DOHH2 (cell line): ENCODE measurements at regions not wholly inside any gene's neighbourhood (a gene's known extent, or its start where the extent isn't known, plus 50 kb on each side); places are given as distances from the start of the nearest gene placed in this dataset.

Experiments
- H3F3A ChIP-seq: fragments of 200-600 bp; sonication (generic), shearing (Covaris generic); 2 replicates; pipeline ENCODE4 v1.6.0; 2016; ENCODE audit warnings: antibody characterized with exemption, mild to moderate bottlenecking; ENCODE audit not compliant: control insufficient read depth, insufficient read depth
- H3K27ac ChIP-seq: fragments of 200-600 bp; sonication (generic); 2 replicates; pipeline ENCODE4 v1.5.1; 2014; ENCODE audit warnings: low read depth, mild to moderate bottlenecking, low read length, moderate library complexity
- H3K27me3 ChIP-seq: fragments of 200-600 bp; sonication (generic); 2 replicates; pipeline ENCODE4 v1.6.1; 2014; ENCODE audit warnings: mild to moderate bottlenecking, low read length, mixed read lengths; ENCODE audit not compliant: control insufficient read depth
- H3K36me3 ChIP-seq: fragments of 200-600 bp; sonication (generic); 2 replicates; pipeline ENCODE4 v1.6.1; 2014; ENCODE audit warnings: mild to moderate bottlenecking, low read length, moderate library complexity, mixed read lengths; ENCODE audit not compliant: control insufficient read depth
- H3K4me1 ChIP-seq: fragments of 200-600 bp; sonication (generic); 2 replicates; pipeline ENCODE4 v1.6.1; 2014; ENCODE audit warnings: mild to moderate bottlenecking, low read length, mixed read lengths; ENCODE audit not compliant: control insufficient read depth
- H3K4me2 ChIP-seq: fragments of 200-600 bp; sonication (generic); 2 replicates; pipeline ENCODE4 v1.6.0; 2014; ENCODE audit warnings: mild to moderate bottlenecking, low read length, moderate library complexity
- H3K4me3 ChIP-seq: fragments of 200-600 bp; sonication (generic); 2 replicates; pipeline ENCODE4 v1.5.1; 2014; ENCODE audit warnings: mild to moderate bottlenecking, low read length, mixed read lengths
- H3K79me2 ChIP-seq: fragments of 200-600 bp; sonication (generic); 2 replicates; pipeline ENCODE4 v1.6.1; 2014; ENCODE audit warnings: mild to moderate bottlenecking, low read length, mixed read lengths; ENCODE audit not compliant: control insufficient read depth
- H3K9me2 ChIP-seq: fragments of 200-600 bp; sonication (generic); replicated peaks from 2 replicates; pipeline ENCODE4 v1.6.1; 2014; ENCODE audit warnings: mild to moderate bottlenecking, low read length, mixed read lengths; ENCODE audit not compliant: control insufficient read depth
- H3K9me3 ChIP-seq: fragments of 200-600 bp; sonication (generic); 2 replicates; pipeline ENCODE4 v1.6.1; 2014; ENCODE audit warnings: antibody characterized with exemption, low read length, mixed read lengths; ENCODE audit not compliant: control insufficient read depth, insufficient read depth
- H4K20me1 ChIP-seq: fragments of 200-600 bp; sonication (generic); 2 replicates; pipeline ENCODE4 v1.6.0; 2014; ENCODE audit warnings: low read depth, mild to moderate bottlenecking, antibody characterized with exemption, low read length, moderate library complexity; ENCODE audit not compliant: control insufficient read depth, insufficient read depth
- CTCF ChIP-seq: fragments of 200-600 bp; sonication (generic); IDR thresholded peaks from one replicate; pipeline ENCODE4 v1.5.1; 2014; ENCODE audit warnings: antibody characterized with exemption, mild to moderate bottlenecking, low read depth, low read length; ENCODE audit not compliant: poor library complexity, severe bottlenecking
- EZH2phosphoT487 ChIP-seq: fragments of 200-600 bp; sonication (generic); IDR thresholded peaks from 2 replicates; pipeline ENCODE4 v1.6.1; 2017; ENCODE audit warnings: borderline replicate concordance, mild to moderate bottlenecking, antibody characterized with exemption, low read length, moderate library complexity, mixed read lengths

DNA sequence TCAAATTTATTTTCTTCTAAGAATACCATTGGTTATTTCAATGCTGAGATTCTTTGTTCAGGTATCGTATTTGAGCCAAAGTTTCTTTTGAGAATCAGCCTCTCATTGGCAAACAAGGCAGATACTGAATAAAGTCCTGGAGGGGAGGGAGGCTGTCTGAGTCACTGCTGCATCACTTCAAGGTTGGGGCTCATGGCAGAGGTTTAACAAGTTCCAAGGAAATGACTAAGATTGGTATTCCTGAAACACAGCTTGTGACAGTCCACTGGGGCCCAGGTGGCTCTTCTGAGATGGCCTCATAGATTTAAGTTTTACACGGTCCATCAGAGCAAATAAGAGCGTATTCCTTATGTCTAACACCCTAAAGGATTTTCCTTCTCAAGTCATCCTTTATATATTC is 213.8 kb upstream of the STAC start:
- Histone ChIP-seq H3K27me3 (no peaks in the 10 kb centered on the region; the same call in 1 of the 2 replicates), H3K4me3 (no peak overlapping the region), H3K9me2 (no peaks in the 10 kb centered on the region), H3F3A (no peaks in the 10 kb centered on the region), H3K36me3 (no peaks in the 10 kb centered on the region), H3K4me2 (no peak overlapping the region), H3K79me2 (no peaks in the 10 kb centered on the region), H4K20me1 (no peaks in the 10 kb centered on the region), H3K9me3 (no peaks in the 10 kb centered on the region), H3K4me1 (no peaks in the 10 kb centered on the region), H3K27ac (no peak overlapping the region)
- TF ChIP-seq EZH2phosphoT487 = no peak
- TF ChIP-seq CTCF = no peak

- H3K9me3 ChIP-seq = no peaks in the 10 kb centered on the region
- no peaks in the 10 kb centered on the region for H3K27me3 ChIP-seq
- H3K4me2 ChIP-seq = no peak overlapping the region
- no peaks in the 10 kb centered on the region for H4K20me1 ChIP-seq
- no peaks in the 10 kb centered on the region for H3K36me3 ChIP-seq
- H3K79me2 ChIP-seq = no peaks in the 10 kb centered on the region
- H3K4me1 ChIP-seq = no peaks in the 10 kb centered on the region
- H3K9me2 ChIP-seq = no peaks in the 10 kb centered on the region
- no peak overlapping the region for H3K4me3 ChIP-seq
- TF ChIP-seq CTCF = no peak
- TF ChIP-seq EZH2phosphoT487 = no peak
- no peaks in the 10 kb centered on the region for H3F3A ChIP-seq
- no peak overlapping the region for H3K27ac ChIP-seq
Observed at GRCh38 chr3:36172699-36173098, 207.6 kb upstream of the STAC start.

DNA sequence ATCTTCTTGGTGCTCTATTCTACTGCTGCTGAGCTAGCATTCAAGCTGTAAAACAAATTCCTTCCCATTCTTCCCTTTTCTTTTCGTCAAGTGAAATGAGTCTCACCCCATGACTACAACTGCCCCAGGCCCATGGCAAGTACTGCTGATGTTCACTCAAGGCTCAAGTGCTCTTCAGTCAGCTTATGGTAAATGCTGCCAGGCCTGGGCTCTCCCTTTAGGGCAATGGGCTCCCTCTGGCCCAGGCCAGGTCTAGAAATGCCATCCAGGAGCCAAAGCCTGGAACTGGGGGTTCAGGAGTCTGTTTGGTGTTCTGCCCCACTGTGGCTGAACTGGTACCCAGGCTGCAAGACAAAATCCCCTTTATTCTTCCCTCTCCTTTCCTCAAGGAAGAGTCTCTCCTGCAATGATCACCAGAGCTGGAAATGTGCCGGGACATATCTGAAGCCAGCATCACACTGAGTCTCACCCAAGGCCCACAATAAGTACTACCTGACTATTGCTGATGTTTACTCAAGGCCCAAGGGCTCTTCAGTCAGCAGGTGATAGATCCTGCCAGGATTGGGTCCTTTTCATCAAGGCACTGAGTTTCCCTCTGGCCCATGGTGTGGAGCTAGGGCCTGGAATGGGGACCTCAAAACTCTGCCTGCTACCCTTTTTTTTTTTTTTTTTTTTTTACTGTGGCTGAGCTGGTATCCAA is 205.0 kb upstream of the STAC start:
- Histone ChIP-seq H3K4me3 (no peak overlapping the region), H3K27ac (no peak overlapping the region), H3K27me3 (no peaks in the 10 kb centered on the region), H3K4me1 (no peaks in the 10 kb centered on the region), H3K4me2 (no peak overlapping the region), H4K20me1 (no peaks in the 10 kb centered on the region), H3K36me3 (no peaks in the 10 kb centered on the region), H3F3A (no peaks in the 10 kb centered on the region), H3K79me2 (no peaks in the 10 kb centered on the region), H3K9me3 (no peaks in the 10 kb centered on the region), H3K9me2 (no peaks in the 10 kb centered on the region)
- no peak for TF ChIP-seq CTCF
- TF ChIP-seq EZH2phosphoT487 = no peak
